Cerebellar cortex (tissue), 1 donor: ENCODE measurements at regions not wholly inside any gene's neighbourhood (a gene's known extent, or its start where the extent isn't known, plus 50 kb on each side); places are given as distances from the start of the nearest gene placed in this dataset.
"Not testable (repeated sequence)": the region's sequence is repeated elsewhere in the genome, so short reads cannot be mapped to it uniquely, and the experiment has no call there.

Source experiments
- DNase-seq: peaks from one replicate; pipeline ENCODE4 v3.0.0-alpha.2; 2015; ENCODE audit warnings: low spot score

DNA sequence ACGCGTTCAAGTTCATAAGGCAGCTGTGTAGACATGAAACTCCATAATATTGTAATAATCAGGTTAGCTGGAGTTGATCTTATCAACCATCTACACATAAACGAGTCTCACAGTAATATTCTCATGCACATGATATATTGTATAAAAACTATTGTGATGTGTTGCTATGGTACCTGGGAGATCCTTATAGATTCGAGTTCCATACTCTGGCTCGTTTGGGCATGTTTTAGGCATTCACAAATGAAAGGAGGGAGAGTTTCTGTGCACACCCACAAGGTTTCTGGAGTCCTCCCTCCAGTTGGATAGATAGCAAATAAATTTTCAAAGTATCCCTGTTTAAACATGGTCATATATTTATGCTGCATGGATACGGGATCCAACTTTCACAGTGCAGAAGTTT lies 567.5 kb upstream of the SLC35B3 start:
- DNase-seq = no peak

DNA sequence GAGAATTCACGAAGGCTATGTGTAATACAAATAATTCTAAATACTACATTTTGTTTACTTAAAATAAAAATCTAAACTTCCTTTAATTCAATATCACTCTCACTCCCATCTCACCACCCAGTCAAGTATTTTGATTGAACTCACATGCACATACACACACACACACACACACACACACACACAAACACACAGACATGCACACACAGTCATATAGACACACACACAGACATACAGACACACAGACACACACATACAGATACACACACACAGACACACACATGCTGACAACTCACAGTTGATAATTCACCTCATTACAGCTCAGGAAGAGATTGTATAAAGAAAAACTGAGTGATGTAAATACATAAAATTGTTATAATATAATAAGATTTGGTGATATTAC lies 559.8 kb upstream of the SLC35B3 start:
- no peak for DNase-seq

DNA sequence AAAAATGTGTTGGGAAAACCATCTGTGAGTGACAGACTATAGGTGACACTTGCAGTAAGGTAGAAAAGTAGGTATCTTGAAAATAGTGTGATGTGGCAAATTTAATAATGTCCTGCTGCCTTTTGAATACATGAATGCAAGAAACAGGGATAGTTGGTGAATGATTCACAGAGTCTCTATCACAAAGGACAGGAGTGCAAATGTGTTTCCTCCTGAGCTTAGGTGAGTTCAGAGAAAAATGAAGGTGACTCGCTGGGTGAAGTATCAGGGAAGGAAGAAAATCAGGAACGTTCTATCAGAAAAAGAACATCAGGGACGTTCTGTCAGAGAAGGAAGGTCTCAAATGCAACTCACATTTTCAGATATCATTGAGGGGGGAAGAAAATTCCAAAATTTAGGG lies 557.8 kb upstream of the SLC35B3 start:
- no peak for DNase-seq

- DNase-seq = no peak
Observed at GRCh38 chr6:8991844-8992243, 556.5 kb upstream of the SLC35B3 start.

GRCh38 chr6:8990075-8990474 lies 554.7 kb upstream of the SLC35B3 start:
- DNase-seq = no peak

GRCh38 chr6:8983202-8983688 lies 547.9 kb upstream of the SLC35B3 start:
- DNase-seq = peak; percentile 56

DNA sequence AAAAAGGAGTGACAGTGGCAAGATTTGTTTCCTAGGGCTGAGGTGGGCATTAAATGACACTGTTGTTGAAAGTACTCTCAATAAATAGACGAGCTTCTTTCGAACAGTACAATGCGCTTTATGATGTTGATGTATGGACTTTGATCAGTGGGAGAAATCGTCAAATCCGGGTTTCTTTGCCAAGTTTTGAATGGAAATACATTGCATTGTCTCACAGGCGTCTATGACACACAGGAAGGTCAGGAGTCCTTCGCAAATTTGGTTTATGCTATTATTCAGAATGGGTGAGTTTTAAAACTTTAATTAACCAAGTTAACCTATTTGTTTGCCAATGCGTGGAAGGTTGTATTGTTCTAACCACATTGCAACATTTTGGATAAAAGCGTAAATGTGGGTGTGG lies 547.3 kb upstream of the SLC35B3 start:
- DNase-seq = no peak

- no peak for DNase-seq
Observed at GRCh38 chr6:8973395-8973794, 538.0 kb upstream of the SLC35B3 start.

GRCh38 chr6:8969747-8970146 lies 534.4 kb upstream of the SLC35B3 start:
- DNase-seq = no peak

GRCh38 chr6:8958894-8959511 lies 523.7 kb upstream of the SLC35B3 start:
- no peak for DNase-seq

DNA sequence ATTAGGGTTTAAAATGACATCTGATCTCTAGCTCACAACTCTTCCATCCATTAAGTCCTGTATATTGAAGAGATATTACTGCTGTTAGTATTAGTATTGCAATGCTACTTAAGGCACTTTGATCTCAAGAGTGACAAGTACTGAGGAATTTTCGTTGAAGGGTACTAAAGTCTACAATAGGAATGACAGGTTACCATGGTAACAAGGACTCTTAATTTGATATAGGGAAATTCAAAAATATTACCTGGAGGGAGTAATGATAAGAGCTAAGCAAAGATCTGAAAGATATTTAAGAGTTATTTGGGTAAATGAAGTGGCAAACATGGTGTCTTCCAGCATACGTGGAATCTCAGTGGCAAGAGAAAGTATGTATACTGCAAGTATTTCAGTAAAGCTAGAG lies 518.0 kb upstream of the SLC35B3 start:
- no peak for DNase-seq

- no peak for DNase-seq
Observed at GRCh38 chr6:8948733-8949132, 513.4 kb upstream of the SLC35B3 start.

- no peak for DNase-seq
Observed at GRCh38 chr6:8947900-8948299, 512.6 kb upstream of the SLC35B3 start.

DNA sequence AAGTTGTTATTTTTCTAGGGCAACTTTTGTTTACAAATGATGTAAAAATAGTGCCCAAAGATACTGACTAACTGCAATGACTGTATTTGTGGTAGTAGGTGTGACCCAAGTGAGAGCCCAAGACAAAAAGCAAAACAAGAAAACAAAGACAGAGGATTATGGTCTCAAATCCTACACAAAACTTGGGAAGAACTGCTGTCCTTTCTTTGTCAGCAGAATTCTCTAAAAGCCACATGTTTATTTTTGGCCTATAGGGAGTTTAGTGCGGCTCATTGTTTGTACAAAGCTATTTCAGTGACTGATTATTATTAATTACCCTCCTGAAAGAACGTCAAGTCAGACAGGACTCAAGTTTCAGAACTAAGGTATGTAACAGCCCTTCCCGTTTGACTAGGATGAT lies 509.2 kb upstream of the SLC35B3 start:
- no peak for DNase-seq

DNA sequence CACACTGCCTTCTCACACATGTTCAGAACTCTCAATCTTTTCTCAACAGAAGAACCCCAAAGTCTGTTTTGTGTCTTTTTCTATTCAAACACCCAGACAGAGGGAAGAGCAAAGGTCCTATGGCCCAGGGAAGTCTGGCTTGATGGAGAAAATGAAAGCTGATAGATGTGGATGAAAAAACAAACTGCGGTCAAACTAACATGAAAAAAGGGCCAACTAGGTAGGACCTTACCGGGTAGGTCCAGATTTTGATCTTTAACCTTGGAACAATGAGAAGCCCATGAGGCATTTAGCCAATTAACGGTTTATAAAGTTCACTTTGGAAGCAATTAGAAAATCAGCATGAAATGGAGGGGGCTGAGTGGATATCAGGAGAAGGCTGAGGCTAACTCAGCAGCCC lies 507.7 kb upstream of the SLC35B3 start:
- no peak for DNase-seq

- DNase-seq = no peak
Observed at GRCh38 chr6:8941577-8941976, 506.2 kb upstream of the SLC35B3 start.

DNA sequence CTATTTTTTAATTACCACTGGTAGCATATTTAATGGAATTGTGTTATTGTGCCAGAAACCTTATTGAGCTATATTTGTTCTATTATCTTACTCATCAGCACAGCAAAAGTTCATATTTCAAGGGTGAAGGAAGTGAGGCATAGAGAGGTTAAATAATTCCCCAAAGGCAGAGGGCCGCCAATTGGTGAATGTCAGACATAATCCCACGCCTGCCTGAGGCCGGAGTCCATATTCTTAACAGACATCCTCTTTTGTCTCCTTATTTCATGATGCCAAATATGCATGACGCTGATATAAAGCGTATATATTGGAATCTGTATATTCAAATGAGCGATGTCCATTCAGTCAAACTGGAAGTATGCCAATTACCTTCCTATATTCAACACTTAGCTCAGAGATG lies 505.0 kb upstream of the SLC35B3 start:
- DNase-seq = no peak

DNA sequence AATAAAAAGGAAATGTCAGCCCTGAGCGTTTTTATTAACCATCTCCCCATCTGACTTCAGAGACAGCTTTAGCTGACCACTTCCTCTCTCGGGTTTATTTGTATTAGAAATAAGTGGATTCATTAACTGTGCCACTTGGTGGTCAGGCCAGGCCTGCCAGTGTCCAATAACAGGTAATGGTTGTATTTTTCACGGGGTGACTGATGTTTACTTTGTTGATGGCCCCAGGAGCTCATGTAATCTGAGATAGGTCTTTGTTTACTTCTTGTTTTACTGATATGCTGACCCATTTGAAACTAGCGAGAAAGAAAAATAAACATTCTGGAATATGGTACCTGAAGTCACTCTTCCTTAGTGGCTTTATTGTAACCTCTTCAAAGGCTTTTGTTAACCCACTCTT lies 504.3 kb upstream of the SLC35B3 start:
- no peak for DNase-seq

DNA sequence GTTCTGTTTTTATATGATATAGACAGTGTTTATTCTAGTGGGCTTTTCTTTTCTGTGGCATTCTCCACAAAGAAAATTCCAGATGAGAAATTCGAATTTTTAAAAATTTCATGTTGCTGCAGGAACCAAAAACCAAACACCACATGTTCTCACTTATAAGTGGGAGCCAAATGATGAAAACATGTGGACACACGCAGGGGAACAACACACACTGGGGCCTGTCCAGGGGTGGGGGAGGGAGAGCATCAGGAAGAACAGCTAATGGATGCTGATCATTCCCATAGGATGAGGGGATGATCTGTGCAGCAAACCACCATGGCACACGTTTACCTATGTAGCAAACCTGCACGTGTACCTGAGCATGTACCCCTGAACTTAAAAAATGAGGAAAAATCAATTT lies 499.0 kb upstream of the SLC35B3 start:
- DNase-seq = no peak

DNA sequence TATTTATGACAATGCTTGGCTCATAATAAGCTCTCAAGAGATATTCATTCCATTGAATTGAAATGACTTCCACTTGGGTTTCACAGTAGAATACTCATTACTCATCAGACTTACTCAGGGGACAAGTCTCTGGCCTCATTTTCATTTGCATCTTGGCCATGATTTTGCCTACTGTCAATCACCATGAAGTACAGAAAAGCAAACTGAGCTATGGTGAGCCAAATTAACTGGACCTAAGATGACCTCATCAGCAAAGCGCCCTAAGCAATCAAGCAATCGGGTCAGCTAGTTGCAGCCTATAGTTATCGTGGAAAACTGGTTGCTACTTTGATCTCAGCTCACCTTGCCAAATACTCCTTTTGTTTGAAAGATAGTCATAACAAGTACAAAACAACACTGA lies 494.7 kb upstream of the SLC35B3 start:
- DNase-seq = no peak

DNA sequence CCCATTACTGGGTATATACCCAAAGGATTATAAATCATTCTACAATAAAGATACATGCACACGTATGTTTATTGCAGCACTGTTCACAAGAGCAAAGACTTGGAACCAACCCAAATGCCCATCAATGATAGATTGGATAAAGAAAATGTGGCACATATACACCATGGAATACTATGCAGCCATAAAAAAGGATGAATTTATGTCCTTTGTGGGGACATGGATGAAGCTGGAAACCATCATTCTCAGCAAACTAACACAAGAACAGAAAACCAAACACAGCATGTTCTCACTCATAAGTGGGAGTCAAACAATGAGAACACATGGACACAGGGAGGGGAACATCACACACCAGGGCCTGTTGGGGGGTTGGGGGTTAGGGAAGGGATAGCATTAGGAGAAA lies 484.9 kb upstream of the SLC35B3 start:
- not testable (repeated sequence) for DNase-seq

DNA sequence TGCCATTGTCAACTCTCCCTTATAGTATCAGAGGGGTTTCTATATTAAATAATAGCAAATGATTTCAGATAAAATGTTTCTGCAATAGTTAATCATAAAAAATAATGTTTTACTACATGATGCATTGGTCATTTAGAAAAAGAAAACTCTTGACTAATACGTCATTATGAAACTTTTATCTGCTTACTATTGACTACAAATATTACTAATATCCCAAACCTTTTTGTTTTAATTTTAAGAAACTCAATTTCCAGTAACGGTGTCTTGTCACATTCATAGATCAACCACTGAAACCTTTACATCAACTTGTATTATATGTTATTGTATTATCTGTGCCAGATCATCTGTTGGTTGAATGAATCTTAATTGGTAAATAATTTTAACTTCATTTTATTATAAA lies 482.9 kb upstream of the SLC35B3 start:
- DNase-seq = no peak

GRCh38 chr6:8914700-8915099 lies 479.4 kb upstream of the SLC35B3 start:
- DNase-seq = no peak

DNA sequence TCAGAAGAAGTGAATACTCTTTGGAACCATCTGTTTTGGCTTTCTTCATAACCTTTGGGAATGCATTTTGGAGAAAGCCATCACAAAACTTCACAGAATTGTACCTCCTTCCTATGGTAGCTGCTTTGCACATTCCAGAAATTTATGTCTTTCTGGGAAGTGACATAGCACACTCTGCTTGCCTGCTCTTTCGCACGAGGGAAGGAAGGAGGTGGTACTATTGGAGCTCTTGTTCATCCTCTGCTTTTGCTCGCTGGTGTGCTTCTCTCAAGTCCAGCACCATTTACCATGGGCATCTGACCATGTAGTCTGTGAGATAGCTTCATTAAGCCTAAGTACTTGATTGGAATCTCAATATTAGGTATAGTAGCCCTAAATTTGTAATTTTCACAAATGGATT lies 473.3 kb upstream of the SLC35B3 start:
- no peak for DNase-seq

- no peak for DNase-seq
Observed at GRCh38 chr6:8906699-8907098, 471.4 kb upstream of the SLC35B3 start.
